GM23248 (cell line): ENCODE measurements at regions not wholly inside any gene's neighbourhood (a gene's known extent, or its start where the extent isn't known, plus 50 kb on each side); places are given as distances from the start of the nearest gene placed in this dataset.

Experiments
- DNase-seq: peaks from one replicate; pipeline ENCODE4 v3.0.0-alpha.2; 2015
- H2AFZ ChIP-seq: fragments of 200-600 bp; sonication (generic); 2 replicates; pipeline ENCODE4 v1.6.1; 2016; ENCODE audit warnings: antibody characterized with exemption
- H3F3A ChIP-seq: fragments of 200-600 bp; sonication (generic); 2 replicates; pipeline ENCODE4 v1.6.1; 2016; ENCODE audit warnings: mild to moderate bottlenecking, antibody characterized with exemption, mixed run types; ENCODE audit not compliant: insufficient read depth
- H3K27ac ChIP-seq: fragments of 200-600 bp; sonication (generic); 2 replicates; pipeline ENCODE4 v1.5.1; 2016; ENCODE audit warnings: mild to moderate bottlenecking
- H3K27me3 ChIP-seq: fragments of 200-600 bp; sonication (generic); replicated peaks from 2 replicates; pipeline ENCODE4 v1.6.1; 2016; ENCODE audit warnings: mild to moderate bottlenecking; ENCODE audit not compliant: insufficient read depth
- H3K36me3 ChIP-seq: fragments of 200-600 bp; sonication (generic); 2 replicates; pipeline ENCODE4 v1.6.1; 2016; ENCODE audit warnings: low read depth, mild to moderate bottlenecking
- H3K4me1 ChIP-seq: fragments of 200-600 bp; sonication (generic); 2 replicates; pipeline ENCODE4 v1.6.1; 2016; ENCODE audit warnings: mild to moderate bottlenecking; ENCODE audit not compliant: insufficient read depth
- H3K4me2 ChIP-seq: fragments of 200-600 bp; sonication (generic); one replicate; pipeline ENCODE4 v1.6.1; 2016; ENCODE audit warnings: mild to moderate bottlenecking; ENCODE audit not compliant: unreplicated experiment
- H3K4me3 ChIP-seq: fragments of 200-600 bp; sonication (generic); 2 replicates; pipeline ENCODE4 v1.5.1; 2016; ENCODE audit warnings: mild to moderate bottlenecking
- H3K79me2 ChIP-seq: fragments of 200-600 bp; sonication (generic); 2 replicates; pipeline ENCODE4 v1.6.1; 2016; ENCODE audit warnings: mild to moderate bottlenecking; ENCODE audit not compliant: insufficient read depth
- H3K9ac ChIP-seq: fragments of 200-600 bp; sonication (generic); 2 replicates; pipeline ENCODE4 v1.6.1; 2016; ENCODE audit warnings: mild to moderate bottlenecking
- H3K9me2 ChIP-seq: fragments of 200-600 bp; sonication (generic); 2 replicates; pipeline ENCODE4 v1.6.1; 2016; ENCODE audit warnings: mixed run types, mild to moderate bottlenecking, moderate library complexity; ENCODE audit not compliant: insufficient read depth
- H3K9me3 ChIP-seq: fragments of 200-600 bp; sonication (generic); one replicate; pipeline ENCODE4 v1.6.1; 2017; ENCODE audit warnings: low read depth
- H4K20me1 ChIP-seq: fragments of 200-600 bp; sonication (generic); 2 replicates; pipeline ENCODE4 v1.6.0; 2016; ENCODE audit not compliant: insufficient read depth
- EZH2 ChIP-seq: fragments of 200-600 bp; sonication (generic); IDR thresholded peaks from 2 replicates; pipeline ENCODE4 v1.6.1; 2018; ENCODE audit warnings: antibody characterized with exemption, mild to moderate bottlenecking; ENCODE audit not compliant: insufficient read depth, poor library complexity, severe bottlenecking
- EZH2phosphoT487 ChIP-seq: fragments of 200-600 bp; sonication (generic); IDR thresholded peaks from 2 replicates; pipeline ENCODE4 v1.6.1; 2018; ENCODE audit warnings: antibody characterized with exemption, moderate library complexity, mild to moderate bottlenecking, low read depth; ENCODE audit not compliant: insufficient read depth
- WGBS, 2 experiments: methylation state at CpG; one replicate each; pipeline ENCODE4 v1.1.6; 2015 to 2017; ENCODE audit warnings: low lambda C conversion rate in 2 of 2, low coverage in 1 of 2; ENCODE audit errors: missing lambda C conversion rate in 2 of 2; 5-methylcytosine and 5-hydroxymethylcytosine counted together
- in situ Hi-C: fragments of 300-500 bp; cut with MboI; formaldehyde crosslinking; loops from 2 replicates; pipeline ENCODE4 v1.15.0; 2020

- no peak for DNase-seq
- Histone ChIP-seq H4K20me1 (no peaks in the 10 kb centered on the region), H3K4me3 (no peak overlapping the region), H3K4me1 (no peaks in the 10 kb centered on the region), H3K79me2 (no peaks in the 10 kb centered on the region), H3K9me3 (no peaks in the 10 kb centered on the region), H3K4me2 (no peak overlapping the region), H3K36me3 (no peaks in the 10 kb centered on the region), H2AFZ (no peak overlapping the region), H3K9me2 (no peaks in the 10 kb centered on the region), H3F3A (peaks cover 4% of the 10 kb centered on the region; the same call in 1 of the 2 replicates), H3K27me3 (no peaks in the 10 kb centered on the region), H3K27ac (no peak overlapping the region), H3K9ac (no peak overlapping the region)
- in situ Hi-C loops: no loop called here
- TF ChIP-seq EZH2phosphoT487: no peak
- no peak for TF ChIP-seq EZH2
- WGBS, 2 experiments: 73 to 94% methylated on average over 1 of the region's 1 CpG
Measured at GRCh38 chr6:105929626-105930025, 156.5 kb upstream of the PRDM1 start.

DNA sequence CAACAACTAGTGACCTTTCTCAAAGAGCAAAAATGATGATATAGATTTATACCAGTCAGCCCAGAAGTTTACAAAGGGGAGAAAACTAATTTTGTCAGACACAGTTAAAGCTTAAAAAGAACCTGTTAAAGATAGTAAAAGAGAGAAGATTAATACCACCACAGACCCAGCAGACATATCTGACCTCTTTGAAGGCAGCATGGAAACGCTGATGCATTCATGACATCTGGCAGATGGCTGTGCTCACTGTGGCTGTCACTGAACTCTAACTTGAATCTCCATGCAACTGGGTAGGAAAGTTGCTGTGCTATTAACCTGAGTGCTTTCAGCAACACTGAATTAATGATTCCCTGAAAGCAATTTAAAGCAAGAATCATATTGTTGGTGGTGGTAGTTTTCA is 159.8 kb upstream of the PRDM1 start:
- H3K27me3 ChIP-seq: no peaks in the 10 kb centered on the region
- H3K9me2 ChIP-seq: no peaks in the 10 kb centered on the region
- no peaks in the 10 kb centered on the region for H4K20me1 ChIP-seq
- no peaks in the 10 kb centered on the region for H3K4me1 ChIP-seq
- no peaks in the 10 kb centered on the region for H3K9me3 ChIP-seq
- in situ Hi-C loops: no loop called here
- no peaks in the 10 kb centered on the region for H3K79me2 ChIP-seq
- no peaks in the 10 kb centered on the region for H3F3A ChIP-seq
- H3K4me3 ChIP-seq: no peak overlapping the region
- H3K9ac ChIP-seq: no peak overlapping the region
- no peak for DNase-seq
- no peaks in the 10 kb centered on the region for H3K36me3 ChIP-seq
- no peak overlapping the region for H3K4me2 ChIP-seq
- H2AFZ ChIP-seq: no peak overlapping the region
- no peak overlapping the region for H3K27ac ChIP-seq
- TF ChIP-seq EZH2phosphoT487 (no peak), EZH2 (no peak)
- WGBS, 2 experiments: 41 to 48% methylated on average over 1 of the region's 1 CpG

- no peaks in the 10 kb centered on the region for H3K79me2 ChIP-seq
- no peaks in the 10 kb centered on the region for H3F3A ChIP-seq
- no peak for DNase-seq
- H3K9ac ChIP-seq: no peak overlapping the region
- WGBS, 2 experiments: 93 to 94% methylated on average over 3 of the region's 3 CpGs
- H3K27me3 ChIP-seq: no peaks in the 10 kb centered on the region
- no peak overlapping the region for H3K27ac ChIP-seq
- H3K9me3 ChIP-seq: no peaks in the 10 kb centered on the region
- no peaks in the 10 kb centered on the region for H3K9me2 ChIP-seq
- no peak for TF ChIP-seq EZH2
- no peak for TF ChIP-seq EZH2phosphoT487
- in situ Hi-C loops: no loop called here
- H3K4me2 ChIP-seq: no peak overlapping the region
- H3K4me1 ChIP-seq: no peaks in the 10 kb centered on the region
- no peak overlapping the region for H2AFZ ChIP-seq
- H4K20me1 ChIP-seq: no peaks in the 10 kb centered on the region
- no peaks in the 10 kb centered on the region for H3K36me3 ChIP-seq
- H3K4me3 ChIP-seq: no peak overlapping the region
Measured at GRCh38 chr6:105925706-105926105, 160.4 kb upstream of the PRDM1 start.

GRCh38 chr6:105921781-105922180 is 164.4 kb upstream of the PRDM1 start:
- no peaks in the 10 kb centered on the region for H3K9me2 ChIP-seq
- no peaks in the 10 kb centered on the region for H3K79me2 ChIP-seq
- H3K4me1 ChIP-seq: no peaks in the 10 kb centered on the region
- H3K4me3 ChIP-seq: no peak overlapping the region
- H3K9ac ChIP-seq: no peak overlapping the region
- TF ChIP-seq EZH2 (no peak), EZH2phosphoT487 (no peak)
- no peaks in the 10 kb centered on the region for H3K36me3 ChIP-seq
- H3K9me3 ChIP-seq: no peaks in the 10 kb centered on the region
- no peak overlapping the region for H3K27ac ChIP-seq
- in situ Hi-C loops: no loop called here
- H3F3A ChIP-seq: no peaks in the 10 kb centered on the region
- no peaks in the 10 kb centered on the region for H3K27me3 ChIP-seq
- no peak for DNase-seq
- no peak overlapping the region for H2AFZ ChIP-seq
- 86 to 88% methylated on average over 3 of the region's 3 CpGs for WGBS, 2 experiments
- no peak overlapping the region for H3K4me2 ChIP-seq
- H4K20me1 ChIP-seq: no peaks in the 10 kb centered on the region

DNA sequence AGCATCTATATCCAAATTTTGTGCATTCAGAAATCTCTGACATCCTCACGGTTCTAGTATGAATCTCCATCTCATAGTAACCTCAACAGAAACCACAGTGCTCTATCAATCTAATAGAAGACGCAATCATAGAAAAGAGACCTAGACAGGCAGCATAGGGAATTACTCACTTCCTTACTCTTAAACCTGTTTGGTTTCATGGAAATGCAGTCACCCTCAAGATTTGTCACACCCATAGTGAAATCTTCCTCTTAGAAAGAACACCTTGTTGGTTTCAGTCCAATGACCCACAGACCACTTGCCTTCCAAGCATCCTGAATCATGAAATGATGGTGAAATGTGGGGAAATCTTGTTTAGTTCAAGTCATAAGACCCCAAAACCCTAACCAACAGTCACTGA is 166.1 kb upstream of the PRDM1 start:
- H3K4me3 ChIP-seq: no peak overlapping the region
- in situ Hi-C loops: no loop called here
- WGBS, 2 experiments: 91 to 98% methylated on average over 2 of the region's 2 CpGs

More for the DNA sequence above, 166.1 kb upstream of the PRDM1 start:
- Histone ChIP-seq H3K79me2 (no peaks in the 10 kb centered on the region), H3K4me2 (no peak overlapping the region), H3K27me3 (no peaks in the 10 kb centered on the region), H3K36me3 (no peaks in the 10 kb centered on the region), H3K27ac (no peak overlapping the region), H3K9me3 (no peaks in the 10 kb centered on the region), H3F3A (no peaks in the 10 kb centered on the region), H3K9ac (no peak overlapping the region), H2AFZ (no peak overlapping the region), H3K4me1 (no peaks in the 10 kb centered on the region), H3K9me2 (no peaks in the 10 kb centered on the region), H4K20me1 (no peaks in the 10 kb centered on the region)
- TF ChIP-seq EZH2 (no peak), EZH2phosphoT487 (no peak)
- DNase-seq: no peak
